ENCODE measurements at regions not wholly inside any gene's neighbourhood (a gene's known extent, or its start where the extent isn't known, plus 50 kb on each side); places are given as distances from the start of the nearest gene placed in this dataset.

GRCh38 chr5:166428264-166428803 lies 1863.1 kb upstream of the WWC1 start:
- no peak overlapping the region for H3K9ac ChIP-seq (ENCODE audit: control insufficient read depth, insufficient read depth, low read length)
- no peak overlapping the region for H2AFZ ChIP-seq (ENCODE audit: control insufficient read depth, low read depth, low read length)
- ATAC-seq, result no peak
- H3K27me3 ChIP-seq (replicated peaks in 1 of 2; ENCODE audit: control insufficient read depth in 2 of 2, insufficient read depth in 2 of 2, low read length in 1 of 2), result no peaks in the 10 kb centered on the region
- POLR2A ChIA-PET, result no interaction called here
- TF ChIP-seq YY1 (IDR thresholded peaks at IDR 0.05; ENCODE audit: low read depth, low read length) (no peak), DPF2 (IDR thresholded peaks at IDR 0.05) (no peak), RCOR1 (conservative IDR thresholded peaks at IDR 0.05; ENCODE audit: low read depth, low read length) (no peak), SPI1 (IDR thresholded peaks at IDR 0.05; ENCODE audit: borderline replicate concordance, insufficient read depth, low read depth, low read length) (no peak), STAT3 (IDR thresholded peaks at IDR 0.05; ENCODE audit: low read depth, low read length) (no peak), USF1 (IDR thresholded peaks at IDR 0.05; ENCODE audit: borderline replicate concordance, extremely low read length, insufficient read depth, low read depth, low read length) (no peak), BRCA1 (IDR thresholded peaks at IDR 0.05; ENCODE audit: low read depth, low read length) (no peak), NFIC (IDR thresholded peaks at IDR 0.05; ENCODE audit: low read depth, low read length) (no peak), MLLT1 (IDR thresholded peaks at IDR 0.05) (no peak), NRF1 (conservative IDR thresholded peaks at IDR 0.05; ENCODE audit: low read depth, low read length) (no peak), FOXM1 (IDR thresholded peaks at IDR 0.05; ENCODE audit: low read depth, low read length) (no peak), SKIL (IDR thresholded peaks at IDR 0.05; ENCODE audit: low read depth, poor library complexity, severe bottlenecking) (no peak), BMI1 (IDR thresholded peaks at IDR 0.05; ENCODE audit: borderline replicate concordance) (no peak), IKZF1 (conservative IDR thresholded peaks at IDR 0.05) (no peak), IKZF2 (IDR thresholded peaks at IDR 0.05) (no peak), JUND (IDR thresholded peaks at IDR 0.05; ENCODE audit: low read depth, low read length) (no peak), HSF1 (IDR thresholded peaks at IDR 0.05; ENCODE audit: low read depth, low read length) (no peak)
- TF ChIP-seq, protein P1, sequence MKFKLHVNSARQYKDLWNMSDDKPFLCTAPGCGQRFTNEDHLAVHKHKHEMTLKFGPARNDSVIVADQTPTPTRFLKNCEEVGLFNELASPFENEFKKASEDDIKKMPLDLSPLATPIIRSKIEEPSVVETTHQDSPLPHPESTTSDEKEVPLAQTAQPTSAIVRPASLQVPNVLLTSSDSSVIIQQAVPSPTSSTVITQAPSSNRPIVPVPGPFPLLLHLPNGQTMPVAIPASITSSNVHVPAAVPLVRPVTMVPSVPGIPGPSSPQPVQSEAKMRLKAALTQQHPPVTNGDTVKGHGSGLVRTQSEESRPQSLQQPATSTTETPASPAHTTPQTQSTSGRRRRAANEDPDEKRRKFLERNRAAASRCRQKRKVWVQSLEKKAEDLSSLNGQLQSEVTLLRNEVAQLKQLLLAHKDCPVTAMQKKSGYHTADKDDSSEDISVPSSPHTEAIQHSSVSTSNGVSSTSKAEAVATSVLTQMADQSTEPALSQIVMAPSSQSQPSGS (IDR thresholded peaks at IDR 0.05; ENCODE audit: low read length), result no peak
- H3K9me3 ChIP-seq (replicated peaks; ENCODE audit: control insufficient read depth, insufficient read depth, low read length), result no peaks in the 10 kb centered on the region
- in situ Hi-C loops (cut with MboI) (no loop called here), intact Hi-C loops (cut with micrococcal nuclease; ENCODE audit: unreplicated experiment) (no loop called here)
- DNase-seq (ENCODE audit: low read depth, low spot score), result no peak
- no peak overlapping the region for H3K4me2 ChIP-seq (ENCODE audit: control insufficient read depth, insufficient read depth)
- H4K20me1 ChIP-seq (ENCODE audit: control insufficient read depth, insufficient read depth), result no peaks in the 10 kb centered on the region
- BruUV-seq (replicated peaks), result no TSS peak
- 23% methylated on average over 2 of the region's 2 CpGs for WGBS (ENCODE audit: insufficient coverage, insufficient replicate concordance, low lambda C conversion rate, missing lambda C conversion rate)
- RAD21 ChIA-PET (ENCODE audit: unreplicated experiment), result no interaction called here
- FAIRE-seq, result no peak
- SMC1A ChIA-PET (ENCODE audit: uncharacterized antibody, unreplicated experiment), result no interaction called here
- CTCF ChIA-PET, result no interaction called here
- no peak overlapping the region for H3K27ac ChIP-seq (ENCODE audit: control insufficient read depth, insufficient read depth)
- no peaks in the 10 kb centered on the region for H3K79me2 ChIP-seq (ENCODE audit: control insufficient read depth, insufficient read depth, low read length)
- no peaks in the 10 kb centered on the region for H3K4me1 ChIP-seq (ENCODE audit: control insufficient read depth, insufficient read depth, low read length)
- no peaks in the 10 kb centered on the region for H3K36me3 ChIP-seq (ENCODE audit: control insufficient read depth in 2 of 2, insufficient read depth in 2 of 2, low read length in 1 of 2)
- H3K4me3 ChIP-seq, result no peak overlapping the region

Data from GM12878 (cell line).